RWPE1 (cell line): ENCODE measurements at regions not wholly inside any gene's neighbourhood (a gene's known extent, or its start where the extent isn't known, plus 50 kb on each side); places are given as distances from the start of the nearest gene placed in this dataset.

Experiments used
- CTCF ChIA-PET: fragments of 350-600 bp; sonication (Branson Sonifier 250); formaldehyde crosslinking; extraction: SDS; loops from one replicate; lab custom pipeline; 2021; lab: Yijun Ruan, JAX
- POLR2A ChIA-PET: fragments of 400-600 bp; formaldehyde crosslinking; extraction: SDS; loops from one replicate; lab custom pipeline; 2020; ENCODE audit warnings: antibody characterized with exemption; ENCODE audit not compliant: low non-redundant PET; lab: Yijun Ruan, JAX
- DNase-seq: peaks from one replicate; pipeline ENCODE4 v3.0.0; 2012; ENCODE audit warnings: low spot score
- H3K27ac ChIP-seq: fragments of 450-650 bp; 2 replicates; pipeline ENCODE4 v1.5.1; 2017
- TF ChIP-seq, protein P1 (sequence below): fragments of 450-650 bp; conservative IDR thresholded peaks from 2 replicates; pipeline ENCODE4 v1.5.1; 2017; ENCODE audit warnings: low read depth, mild to moderate bottlenecking

- no peak for DNase-seq
- TF ChIP-seq, protein P1, sequence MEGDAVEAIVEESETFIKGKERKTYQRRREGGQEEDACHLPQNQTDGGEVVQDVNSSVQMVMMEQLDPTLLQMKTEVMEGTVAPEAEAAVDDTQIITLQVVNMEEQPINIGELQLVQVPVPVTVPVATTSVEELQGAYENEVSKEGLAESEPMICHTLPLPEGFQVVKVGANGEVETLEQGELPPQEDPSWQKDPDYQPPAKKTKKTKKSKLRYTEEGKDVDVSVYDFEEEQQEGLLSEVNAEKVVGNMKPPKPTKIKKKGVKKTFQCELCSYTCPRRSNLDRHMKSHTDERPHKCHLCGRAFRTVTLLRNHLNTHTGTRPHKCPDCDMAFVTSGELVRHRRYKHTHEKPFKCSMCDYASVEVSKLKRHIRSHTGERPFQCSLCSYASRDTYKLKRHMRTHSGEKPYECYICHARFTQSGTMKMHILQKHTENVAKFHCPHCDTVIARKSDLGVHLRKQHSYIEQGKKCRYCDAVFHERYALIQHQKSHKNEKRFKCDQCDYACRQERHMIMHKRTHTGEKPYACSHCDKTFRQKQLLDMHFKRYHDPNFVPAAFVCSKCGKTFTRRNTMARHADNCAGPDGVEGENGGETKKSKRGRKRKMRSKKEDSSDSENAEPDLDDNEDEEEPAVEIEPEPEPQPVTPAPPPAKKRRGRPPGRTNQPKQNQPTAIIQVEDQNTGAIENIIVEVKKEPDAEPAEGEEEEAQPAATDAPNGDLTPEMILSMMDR, result no peak
- CTCF ChIA-PET, result no interaction called here
- H3K27ac ChIP-seq, result no peak overlapping the region
- POLR2A ChIA-PET, result no interaction called here
Observed at GRCh38 chr5:117336208-117336607, 761.6 kb upstream of the SEMA6A start.

DNA sequence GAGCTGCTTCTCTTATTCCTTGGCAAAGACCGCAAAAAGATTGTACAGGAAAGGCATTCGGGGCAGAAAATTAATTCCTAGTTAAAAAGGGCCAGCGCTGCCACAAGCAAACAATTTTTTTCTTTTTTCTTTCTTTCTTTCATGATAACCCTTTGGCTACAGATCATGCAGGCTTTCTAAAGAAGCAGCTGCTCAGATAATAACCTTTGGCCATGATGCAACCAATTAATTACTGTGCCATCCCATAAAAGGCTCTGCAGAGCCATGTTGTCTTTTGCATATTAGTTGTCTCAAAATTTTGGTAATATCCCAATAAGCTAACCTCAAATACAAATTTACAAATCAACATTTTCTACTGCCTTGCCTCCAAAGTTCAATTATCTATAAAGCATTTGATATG, 758.4 kb upstream of the SEMA6A start:
- H3K27ac ChIP-seq, result no peak overlapping the region
- ChIA-PET CTCF (no interaction called here), POLR2A (no interaction called here)
- TF ChIP-seq, protein P1, result no peak
- no peak for DNase-seq

DNA sequence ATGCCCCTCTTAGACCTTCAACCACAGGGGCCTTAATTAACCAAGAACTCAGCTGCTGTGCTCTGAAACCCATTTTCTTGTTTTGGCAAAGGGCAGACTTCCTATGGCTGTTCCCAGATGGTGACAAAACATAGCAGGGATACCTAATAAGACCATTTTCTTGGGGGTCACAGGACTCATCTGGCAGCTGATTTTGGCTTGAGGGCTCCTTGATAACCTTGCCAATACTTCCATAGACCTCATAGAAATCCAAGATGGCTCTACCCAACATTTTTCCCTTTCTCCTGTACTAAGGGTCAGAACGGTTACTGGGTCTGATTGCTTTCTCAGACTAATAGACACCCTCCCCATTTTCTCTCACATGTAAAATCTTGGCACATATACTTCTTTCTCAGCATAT, 757.7 kb upstream of the SEMA6A start:
- CTCF ChIA-PET, result interaction anchor here (0.6 kb wide), 1 partner anchor 218 kb away, joined by 3 read pairs; no protein-coding TSS in a partner anchor
- DNase-seq, result no peak
- no peak overlapping the region for H3K27ac ChIP-seq
- POLR2A ChIA-PET, result no interaction called here
- TF ChIP-seq, protein P1, result no peak

DNA sequence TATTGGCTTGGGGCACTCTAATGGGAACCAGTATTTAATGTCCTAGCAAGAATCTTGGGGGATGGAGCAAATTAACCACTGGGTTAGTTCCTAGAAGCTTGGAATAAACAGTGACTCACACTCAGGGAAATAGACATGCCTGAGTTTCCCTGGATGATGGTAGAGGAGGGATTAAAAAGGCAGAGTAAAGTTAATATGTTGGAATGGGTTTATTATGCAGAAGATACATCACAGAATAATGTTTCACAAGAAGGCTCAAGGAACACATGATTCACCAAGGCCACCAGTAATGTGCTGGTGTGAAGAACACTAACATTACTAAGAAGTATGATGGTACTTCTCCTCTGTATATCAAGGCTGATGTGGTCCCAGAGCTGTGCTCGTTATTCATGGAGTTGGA, 752.9 kb upstream of the SEMA6A start:
- CTCF ChIA-PET, result interaction anchor here (0.6 kb wide), 1 partner anchor 752 kb away, joined by 5 read pairs; no protein-coding TSS in a partner anchor
- TF ChIP-seq, protein P1, result no peak
- H3K27ac ChIP-seq, result no peak overlapping the region
- POLR2A ChIA-PET, result no interaction called here
- no peak for DNase-seq

DNA sequence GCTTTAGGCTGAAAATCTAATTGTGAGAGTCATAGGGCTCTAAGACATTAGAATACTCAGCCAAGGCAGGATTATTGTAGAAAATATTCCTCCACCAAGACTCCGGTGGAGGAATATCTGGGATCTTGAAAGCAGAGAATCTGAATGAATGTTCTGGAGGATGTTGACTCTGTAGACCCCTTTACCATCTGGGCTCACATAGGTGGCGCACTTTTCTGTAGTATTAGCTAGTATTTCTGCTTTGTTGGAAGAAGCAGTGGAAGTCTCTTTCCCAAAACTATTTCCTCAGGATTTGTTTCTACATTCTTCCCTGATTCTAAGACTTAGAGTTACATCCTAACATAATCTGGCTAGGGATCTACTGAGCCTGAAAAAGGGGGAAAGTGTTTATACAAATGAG, 752.4 kb upstream of the SEMA6A start:
- ChIA-PET CTCF (interaction anchor here (0.6 kb wide), 1 partner anchor 751 kb away, joined by 5 read pairs; no protein-coding TSS in a partner anchor), POLR2A (no interaction called here)
- TF ChIP-seq, protein P1, result no peak
- H3K27ac ChIP-seq, result no peak overlapping the region
- no peak for DNase-seq

- no peak for DNase-seq
- ChIA-PET CTCF (no interaction called here), POLR2A (no interaction called here)
- TF ChIP-seq, protein P1, result no peak
- no peak overlapping the region for H3K27ac ChIP-seq
Observed at GRCh38 chr5:117318528-117318927, 743.9 kb upstream of the SEMA6A start.
